Endothelial cell of hepatic sinusoid (primary cell): ENCODE measurements at regions not wholly inside any gene's neighbourhood (a gene's known extent, or its start where the extent isn't known, plus 50 kb on each side); places are given as distances from the start of the nearest gene placed in this dataset.

Experiments used
- in situ Hi-C: cut with HindIII; loops from 2 replicates; pipeline ENCODE4 v1.10.0; 2017; ENCODE audit warnings: low sequenced_read_pairs

DNA sequence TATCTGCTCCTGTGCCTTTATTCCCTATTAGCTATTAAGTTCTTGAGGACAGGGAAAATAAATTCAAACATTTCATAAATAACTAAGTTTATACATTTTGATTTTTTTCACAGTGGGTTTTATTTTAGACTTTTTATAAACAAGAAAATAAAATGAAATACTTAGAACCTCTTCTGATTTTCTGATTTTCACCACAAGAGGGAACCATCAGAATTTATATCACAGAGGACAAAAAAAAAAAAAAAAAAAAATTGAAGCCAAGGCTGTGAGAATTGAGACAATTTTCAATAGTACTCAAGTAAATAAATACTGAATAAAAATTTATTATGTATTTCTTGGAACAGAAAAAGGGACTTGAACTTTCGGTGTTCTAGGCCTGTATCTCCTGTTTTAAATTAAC, 288.1 kb downstream of the SH3BGRL start:
- in situ Hi-C loops: loop anchor here (10.0 kb wide), 1 partner anchor 55 kb away; no protein-coding TSS in a partner anchor

- in situ Hi-C loops: no loop called here
Measured at GRCh38 chrX:81527881-81528440, 326.1 kb downstream of the SH3BGRL start.

- in situ Hi-C loops: no loop called here
Measured at GRCh38 chrX:81537723-81538122, 335.8 kb downstream of the SH3BGRL start.

GRCh38 chrX:81542255-81542654, 340.4 kb downstream of the SH3BGRL start:
- in situ Hi-C loops: loop anchor here (10.0 kb wide), 1 partner anchor 57 kb away; no protein-coding TSS in a partner anchor

- in situ Hi-C loops: no loop called here
Measured at GRCh38 chrX:81556880-81557279, 355.0 kb downstream of the SH3BGRL start.

GRCh38 chrX:81564851-81565250, 362.9 kb downstream of the SH3BGRL start:
- in situ Hi-C loops: no loop called here

DNA sequence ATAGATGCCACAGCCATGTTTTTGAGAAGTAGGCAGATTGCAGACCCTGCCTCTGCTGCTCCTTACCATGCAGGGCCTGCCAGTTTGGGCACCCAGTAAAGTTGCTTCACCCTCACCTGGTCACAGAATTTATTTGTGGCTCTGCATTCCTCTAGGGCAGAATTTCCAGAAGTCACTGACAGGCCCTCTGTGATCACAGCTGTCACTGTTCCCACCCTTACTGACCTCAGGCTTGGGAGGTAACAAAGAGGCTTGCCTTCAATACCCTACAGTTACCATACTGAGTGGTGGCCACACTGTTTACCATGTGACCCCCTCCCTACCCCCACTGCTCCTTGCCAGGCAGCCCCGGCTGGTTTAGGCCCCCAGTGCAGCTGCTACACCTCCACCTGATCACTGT, 375.1 kb downstream of the SH3BGRL start:
- in situ Hi-C loops: no loop called here

GRCh38 chrX:81586096-81586495, 384.2 kb downstream of the SH3BGRL start:
- in situ Hi-C loops: no loop called here

GRCh38 chrX:81615979-81616378, 414.1 kb downstream of the SH3BGRL start:
- in situ Hi-C loops: no loop called here

- in situ Hi-C loops: no loop called here
Measured at GRCh38 chrX:81662381-81662780, 460.5 kb downstream of the SH3BGRL start.

DNA sequence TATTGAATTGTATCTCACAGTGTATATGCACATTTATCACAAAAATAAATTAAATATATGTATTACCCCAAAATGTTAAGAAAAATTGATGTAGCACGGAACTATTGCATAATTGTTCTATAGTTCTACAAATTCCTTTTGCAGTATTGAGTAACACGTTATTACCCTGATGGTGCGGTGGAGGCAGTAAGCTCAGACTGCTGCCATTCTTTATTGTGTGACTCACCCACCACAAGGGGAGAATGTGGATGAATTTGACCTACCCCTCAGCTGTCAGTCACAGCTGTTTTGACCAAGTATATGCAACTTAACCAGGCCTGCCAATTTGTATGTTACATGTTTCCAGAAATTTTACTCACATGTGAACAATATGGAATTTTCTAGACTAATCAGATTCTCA, 506.6 kb downstream of the SH3BGRL start:
- in situ Hi-C loops: no loop called here

DNA sequence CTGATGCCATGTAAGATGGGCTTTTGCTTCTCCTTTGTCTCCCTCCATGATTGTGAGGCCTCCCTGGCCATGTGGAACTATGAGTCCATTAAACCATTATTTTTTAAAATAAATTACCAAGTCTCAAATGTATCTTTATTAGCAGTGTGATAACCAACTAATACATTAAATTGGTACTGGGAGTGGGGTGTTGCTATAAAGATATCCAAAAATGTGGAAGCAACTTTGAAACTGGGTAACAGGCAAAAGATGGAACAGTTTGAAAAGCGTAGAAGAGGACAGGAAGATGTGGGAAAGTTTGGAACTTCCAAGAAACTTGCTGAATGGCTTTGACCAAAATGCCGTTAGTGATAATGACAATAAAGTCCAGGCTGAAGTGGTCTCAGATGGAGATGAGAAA, 526.7 kb downstream of the SH3BGRL start:
- in situ Hi-C loops: no loop called here

DNA sequence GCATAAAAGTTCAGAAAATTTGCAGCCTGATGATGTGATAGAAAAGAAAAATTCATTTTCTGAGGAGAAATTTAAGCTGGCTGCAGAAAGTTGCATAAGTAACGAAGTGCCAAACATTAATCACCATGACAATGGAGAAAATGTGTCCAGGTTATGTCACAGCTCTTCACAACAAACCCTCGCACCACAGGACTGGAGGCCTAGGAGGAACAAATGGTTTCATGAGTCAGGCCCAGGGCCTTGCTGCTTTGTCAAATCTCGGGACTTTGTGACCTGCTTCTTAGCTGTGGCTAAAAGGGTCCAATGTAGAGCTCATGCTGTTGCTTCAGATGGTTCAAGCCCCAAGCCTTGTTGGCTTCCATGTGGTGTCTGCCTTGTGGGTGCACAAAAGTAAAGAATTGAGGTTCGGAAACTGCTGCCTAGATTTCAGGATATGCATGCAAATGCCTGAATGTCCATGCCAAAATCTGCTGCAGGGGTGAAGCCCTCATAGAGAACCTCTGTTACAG, 527.4 kb downstream of the SH3BGRL start:
- in situ Hi-C loops: no loop called here

- in situ Hi-C loops: no loop called here
Measured at GRCh38 chrX:81779701-81780100, 577.8 kb downstream of the SH3BGRL start.

DNA sequence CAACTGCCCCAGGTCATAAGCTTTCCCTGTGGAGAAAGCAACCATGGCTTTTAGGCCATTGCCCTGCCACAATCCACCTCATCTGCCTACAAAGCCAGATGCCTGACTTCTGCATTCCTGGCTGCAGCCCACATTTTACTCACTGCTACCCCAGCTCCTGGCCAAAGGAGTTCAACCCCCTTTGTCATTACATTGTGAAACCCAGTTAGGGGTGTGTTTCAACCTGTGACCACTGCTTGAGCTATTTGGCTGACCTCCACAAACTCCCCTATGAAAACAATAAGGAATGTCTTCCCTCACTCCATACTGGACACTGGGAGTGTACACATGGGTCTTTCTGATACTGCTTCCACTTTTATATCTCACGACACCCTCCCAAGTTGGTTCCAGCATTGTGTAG, 589.2 kb downstream of the SH3BGRL start:
- in situ Hi-C loops: no loop called here
